Stomach (tissue), 8 donors: ENCODE measurements at regions not wholly inside any gene's neighbourhood (a gene's known extent, or its start where the extent isn't known, plus 50 kb on each side); places are given as distances from the start of the nearest gene placed in this dataset.

Experiments
- DNase-seq, 2 donors: peaks; one replicate each; pipeline versions ENCODE4 v3.0.0 to v3.0.0-alpha.2; 2013 to 2019
- H3K27ac ChIP-seq, 5 donors: fragments of 200-600 bp in 4 of 5; sonication (generic) in 4 of 5; one replicate each; pipeline ENCODE4 v1.5.1; 2013 to 2019; ENCODE audit warnings: mild to moderate bottlenecking in 1 of 5, moderate library complexity in 1 of 5
- H3K27me3 ChIP-seq, 3 donors: fragments of 200-600 bp; sonication (generic); one replicate each; pipeline ENCODE4 v1.5.1; 2017 to 2019; ENCODE audit warnings: mixed run types in 1 of 3
- H3K36me3 ChIP-seq, 4 donors: fragments of 200-600 bp; sonication (generic); 1 replicate in 3 of 4; 2 replicates in 1 of 4; pipeline ENCODE4 v1.5.1; 2016 to 2019
- H3K4me1 ChIP-seq, 4 donors: fragments of 200-600 bp; sonication (generic); one replicate each; pipeline ENCODE4 v1.5.1; 2016 to 2019
- H3K4me3 ChIP-seq, 4 donors: fragments of 200-600 bp; sonication (generic) in 3 of 4; one replicate each; pipeline ENCODE4 v1.5.1; 2016 to 2019; ENCODE audit warnings: mild to moderate bottlenecking in 1 of 4
- H3K9me3 ChIP-seq, 4 donors: fragments of 200-600 bp; sonication (generic); one replicate each; pipeline ENCODE4 v1.5.1; 2016 to 2019
- CTCF ChIP-seq, 7 experiments: fragments of 450-650 bp in 4 of 7; fragments of 200-600 bp in 3 of 7; sonication (generic) in 3 of 7; IDR thresholded peaks; one replicate each; pipeline ENCODE4 v1.5.1; 2016 to 2019; ENCODE audit warnings: antibody characterized with exemption in 7 of 7, control low read depth in 2 of 7, mild to moderate bottlenecking in 1 of 7
- EP300 ChIP-seq: sonication (generic); formaldehyde crosslinking; IDR thresholded peaks from one replicate; pipeline ENCODE4 v1.6.1; 2017; ENCODE audit warnings: antibody characterized with exemption
- POLR2A ChIP-seq, 4 donors: fragments of 450-650 bp; IDR thresholded peaks; one replicate each; pipeline ENCODE4 v1.6.1; 2016; ENCODE audit warnings: antibody characterized with exemption in 4 of 4, control low read depth in 2 of 4, mild to moderate bottlenecking in 1 of 4, moderate library complexity in 1 of 4
- POLR2AphosphoS5 ChIP-seq, 3 donors: sonication (generic); formaldehyde crosslinking; IDR thresholded peaks; one replicate each; pipeline ENCODE4 v1.6.1; 2016; ENCODE audit warnings: antibody characterized with exemption in 3 of 3
- WGBS, 5 donors: extraction: QIAGEN DNeasy Blood & Tissue Kit in 3 of 5; methylation state at CpG; one replicate each; pipeline versions ENCODE4 v1.1.5 to v1.1.7; 2013 to 2018; 5-methylcytosine and 5-hydroxymethylcytosine counted together
- intact Hi-C: fragments of 100-400 bp; cut with DNase I; formaldehyde crosslinking; loops from one replicate; pipeline ENCODE4 v1.15.1; 2023; ENCODE audit warnings: low total_unique reads
- donor health status: healthy with polysubstance abuse.
- donor health status: Bipolar disorder and iron deficiency.
- donor health status: healthy.

GRCh38 chr15:97598353-97598798, 362.1 kb upstream of the ARRDC4 start:
- DNase-seq: no peak
- H3K4me1 ChIP-seq: no peaks in the 10 kb centered on the region

GRCh38 chr15:97600190-97600589, 360.3 kb upstream of the ARRDC4 start:
- 66 to 76% (median 75%) methylated on average over 5 of the region's 5 CpGs for WGBS, 5 donors
- Histone ChIP-seq H3K9me3 (no peaks in the 10 kb centered on the region), H3K4me3 (no peak overlapping the region), H3K27ac (no peak overlapping the region), H3K4me1 (no peaks in the 10 kb centered on the region), H3K27me3 (no peaks in the 10 kb centered on the region), H3K36me3 (no peaks in the 10 kb centered on the region)
- intact Hi-C loops: no loop called here
- no peak for DNase-seq
- TF ChIP-seq EP300 (no peak), CTCF (IDR thresholded peaks at IDR 0.05) (no peak), POLR2AphosphoS5 (IDR thresholded peaks at IDR 0.05) (no peak), POLR2A (IDR thresholded peaks at IDR 0.05) (no peak)

More at GRCh38 chr15:97598353-97598798, 362.1 kb upstream of the ARRDC4 start:
- H3K9me3 ChIP-seq: no peaks in the 10 kb centered on the region
- no peak overlapping the region for H3K4me3 ChIP-seq
- H3K27me3 ChIP-seq: no peaks in the 10 kb centered on the region
- no peak overlapping the region for H3K27ac ChIP-seq
- H3K36me3 ChIP-seq: no peaks in the 10 kb centered on the region
- WGBS, 5 donors: 57 to 72% (median 65%) methylated on average over 6 of the region's 6 CpGs
- intact Hi-C loops: no loop called here
- no peak for TF ChIP-seq CTCF (IDR thresholded peaks at IDR 0.05)
- TF ChIP-seq EP300: no peak
- TF ChIP-seq POLR2AphosphoS5 (IDR thresholded peaks at IDR 0.05): no peak
- no peak for TF ChIP-seq POLR2A (IDR thresholded peaks at IDR 0.05)

GRCh38 chr15:97604677-97605076, 355.8 kb upstream of the ARRDC4 start:
- Histone ChIP-seq H3K27ac (no peak overlapping the region), H3K4me1 (no peaks in the 10 kb centered on the region), H3K4me3 (no peak overlapping the region), H3K27me3 (no peaks in the 10 kb centered on the region), H3K9me3 (peaks cover 0 to 19% (median 10%) of the 10 kb centered on the region in 4 donors), H3K36me3 (no peaks in the 10 kb centered on the region)
- WGBS, 5 donors: 31 to 53% (median 43%) methylated on average over 2 of the region's 2 CpGs
- DNase-seq: no peak
- no peak for TF ChIP-seq EP300
- no peak for TF ChIP-seq CTCF (IDR thresholded peaks at IDR 0.05)
- intact Hi-C loops: no loop called here

- TF ChIP-seq CTCF (IDR thresholded peaks at IDR 0.05) (no peak), POLR2AphosphoS5 (IDR thresholded peaks at IDR 0.05) (no peak), POLR2A (IDR thresholded peaks at IDR 0.05) (no peak), EP300 (no peak)
- Histone ChIP-seq H3K4me1 (no peaks in the 10 kb centered on the region), H3K27ac (no peak overlapping the region), H3K9me3 (peaks cover 0 to 36% (median 0%) of the 10 kb centered on the region in 4 donors), H3K4me3 (no peak overlapping the region), H3K36me3 (no peaks in the 10 kb centered on the region), H3K27me3 (no peaks in the 10 kb centered on the region)
- intact Hi-C loops: no loop called here
- no peak for DNase-seq
- WGBS, 5 donors: 76 to 96% (median 94%) methylated on average over 1 of the region's 1 CpG
Measured at GRCh38 chr15:97615114-97615513, 345.4 kb upstream of the ARRDC4 start.
